ENCODE measurements at regions not wholly inside any gene's neighbourhood (a gene's known extent, or its start where the extent isn't known, plus 50 kb on each side); places are given as distances from the start of the nearest gene placed in this dataset.
"Not testable (repeated sequence)": the region's sequence is repeated elsewhere in the genome, so short reads cannot be mapped to it uniquely, and the experiment has no call there.

DNA sequence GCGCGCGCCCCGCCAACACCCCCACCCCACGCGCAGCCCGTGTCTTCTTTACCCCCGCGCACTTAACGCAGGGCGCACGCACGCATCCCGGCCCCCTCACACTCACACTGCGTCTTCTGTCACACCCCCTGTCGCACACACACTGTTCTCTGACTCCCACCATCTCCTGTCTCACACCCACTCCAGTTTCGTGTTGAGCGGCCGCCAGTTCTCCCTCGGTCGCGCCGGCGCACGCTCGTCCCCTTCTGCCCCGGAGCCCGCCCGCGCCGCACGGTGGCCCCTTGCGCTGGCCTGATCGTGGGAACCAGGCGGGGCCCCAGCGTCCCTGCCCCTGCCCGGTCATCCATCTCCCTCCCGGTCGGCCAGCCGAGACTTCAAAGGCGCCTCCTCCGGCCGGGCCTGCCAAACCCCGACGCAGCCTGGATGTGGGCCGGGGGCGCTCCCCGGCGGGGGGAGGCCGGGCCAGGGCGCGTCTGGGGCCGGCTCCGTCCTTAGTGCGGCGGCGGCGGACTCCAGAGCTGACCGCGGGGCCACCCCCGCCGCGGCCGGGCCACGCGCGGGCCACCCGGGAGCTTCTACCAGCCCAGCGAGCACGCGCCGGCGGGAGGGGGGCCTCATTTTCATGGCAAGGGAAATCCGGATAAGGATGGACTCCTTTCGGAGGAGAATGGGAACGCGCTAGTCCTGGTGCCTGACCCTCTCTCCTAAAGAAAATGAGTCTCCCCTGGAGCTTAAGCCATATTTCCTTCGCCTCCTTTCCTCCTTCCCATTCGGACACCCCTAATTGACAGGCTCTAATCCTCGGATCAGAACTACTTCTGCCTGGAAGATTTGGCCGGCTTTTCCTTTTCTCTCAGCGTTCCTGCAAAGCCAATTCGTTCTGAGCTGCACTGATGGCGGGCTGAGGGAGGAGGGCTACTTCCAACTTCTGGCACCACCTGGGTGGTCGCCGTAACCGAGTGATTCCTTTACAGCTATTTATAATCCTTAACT, 82.0 kb upstream of the HMGA2 start:
- no peak for DNase-seq

GRCh38 chr12:65744236-65744840, 79.9 kb upstream of the HMGA2 start:
- not testable (repeated sequence) for DNase-seq

GRCh38 chr12:65747338-65747737, 76.9 kb upstream of the HMGA2 start:
- DNase-seq = no peak

DNA sequence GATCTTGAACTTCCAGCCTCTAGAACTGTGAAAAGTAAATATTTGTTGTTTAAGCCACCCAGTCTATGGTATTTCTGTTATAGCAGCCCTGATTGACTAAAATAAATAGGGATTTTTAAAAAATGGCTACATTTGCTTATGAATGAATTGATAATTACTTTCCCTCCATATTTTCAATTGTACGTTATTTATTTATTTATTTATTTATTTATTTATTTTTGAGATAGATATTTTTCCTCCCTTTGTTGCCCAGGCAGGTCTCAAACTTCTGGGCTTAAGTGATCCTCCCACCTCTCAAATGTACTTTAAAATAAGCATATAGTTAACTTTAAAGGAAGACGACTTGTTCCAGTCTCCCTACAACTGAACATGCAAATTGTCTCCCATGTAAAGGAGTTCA, 76.0 kb upstream of the HMGA2 start:
- DNase-seq = no peak

DNA sequence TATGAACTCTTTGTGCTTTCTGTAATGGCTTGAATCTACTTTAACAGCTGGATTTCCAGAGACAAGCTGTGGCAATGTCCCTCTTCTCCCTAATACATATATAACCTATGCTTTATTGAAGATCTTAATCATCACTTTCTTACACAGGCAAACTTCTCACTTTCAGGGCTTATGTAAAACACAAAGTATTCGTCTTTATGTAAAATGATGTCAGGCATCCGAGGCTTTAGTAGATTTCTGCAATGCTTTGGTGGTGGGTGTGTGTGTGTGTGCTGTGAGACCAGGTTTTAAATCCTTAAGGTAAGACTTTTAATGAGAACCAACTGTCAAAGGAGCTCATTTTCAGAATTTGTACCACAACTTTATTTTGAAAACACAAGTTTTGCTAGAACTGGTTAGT, 70.0 kb upstream of the HMGA2 start:
- DNase-seq = no peak

- DNase-seq = no peak
These were observed 69.3 kb upstream of the HMGA2 start for GRCh38 chr12:65754744-65755595.

- DNase-seq = no peak
These were observed 68.7 kb upstream of the HMGA2 start for GRCh38 chr12:65755596-65755978.

DNA sequence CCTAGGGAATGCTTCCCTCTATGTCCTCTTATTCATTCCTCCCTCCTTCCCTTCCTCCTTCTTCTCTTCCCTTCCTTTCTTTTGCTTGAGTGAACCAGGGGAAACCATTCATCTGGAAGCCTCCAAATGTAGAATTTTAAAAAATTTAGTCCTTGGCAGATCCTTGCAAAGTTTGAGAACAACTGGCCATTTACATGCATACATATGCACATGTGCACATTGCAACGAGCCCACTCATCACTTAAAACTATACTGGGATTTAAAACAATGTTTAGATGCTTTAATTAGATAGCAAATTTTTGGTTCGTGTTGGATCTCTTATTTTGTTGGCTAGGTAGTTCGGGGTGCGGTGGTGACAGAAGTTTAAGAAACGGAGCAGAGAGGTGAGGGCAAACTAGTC, 68.0 kb upstream of the HMGA2 start:
- DNase-seq = no peak

DNA sequence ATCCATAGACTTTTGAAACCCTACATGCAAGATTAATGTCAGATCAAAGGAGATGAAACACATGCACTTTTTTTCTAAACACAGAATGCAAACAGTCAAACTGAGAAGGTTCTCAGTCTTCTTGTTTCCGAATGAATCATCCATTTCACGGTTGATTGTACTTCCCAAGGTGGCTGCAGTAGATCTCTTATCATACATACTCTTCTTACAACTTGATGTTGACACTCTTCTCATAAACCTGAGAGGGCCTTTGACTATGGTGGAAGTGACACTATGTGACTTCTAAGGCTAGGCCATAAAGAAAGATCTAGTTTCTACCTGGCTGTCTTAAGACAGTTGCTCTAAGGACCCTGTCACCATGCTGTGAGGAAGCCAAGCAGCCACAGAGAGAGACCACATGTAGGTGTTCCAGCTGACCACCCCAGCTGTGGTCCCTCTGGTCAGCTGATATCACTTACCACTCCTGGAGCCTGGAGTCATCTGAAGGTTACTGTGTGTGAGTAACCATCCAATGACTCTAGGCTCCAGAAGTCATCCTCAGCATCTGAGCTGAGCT, 67.2 kb upstream of the HMGA2 start:
- DNase-seq = no peak

DNA sequence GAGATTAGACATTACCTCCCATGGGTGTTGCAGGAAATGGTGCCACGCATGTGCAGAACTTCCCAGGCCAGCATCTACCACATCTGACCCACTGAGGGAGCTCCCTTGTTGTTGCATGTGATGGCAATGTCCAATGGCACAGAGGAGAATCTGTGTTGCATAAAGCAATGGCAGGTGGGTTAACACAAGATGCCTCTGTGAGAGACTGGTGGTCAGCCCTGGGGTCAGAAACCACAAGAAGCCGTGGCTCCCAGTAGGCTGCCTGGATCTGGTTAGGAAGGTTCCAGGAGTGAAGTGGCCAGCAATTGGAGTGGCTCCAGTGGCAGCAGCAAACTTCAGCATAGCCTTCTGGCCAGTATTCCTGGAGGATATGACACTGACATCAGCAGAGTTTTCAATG, 65.9 kb upstream of the HMGA2 start:
- DNase-seq = no peak

- DNase-seq = no peak
These were observed 64.5 kb upstream of the HMGA2 start for GRCh38 chr12:65759735-65760134.

- no peak for DNase-seq
These were observed 63.0 kb upstream of the HMGA2 start for GRCh38 chr12:65761301-65761700.

- no peak for DNase-seq
These were observed 60.0 kb upstream of the HMGA2 start for GRCh38 chr12:65764325-65764724.

DNA sequence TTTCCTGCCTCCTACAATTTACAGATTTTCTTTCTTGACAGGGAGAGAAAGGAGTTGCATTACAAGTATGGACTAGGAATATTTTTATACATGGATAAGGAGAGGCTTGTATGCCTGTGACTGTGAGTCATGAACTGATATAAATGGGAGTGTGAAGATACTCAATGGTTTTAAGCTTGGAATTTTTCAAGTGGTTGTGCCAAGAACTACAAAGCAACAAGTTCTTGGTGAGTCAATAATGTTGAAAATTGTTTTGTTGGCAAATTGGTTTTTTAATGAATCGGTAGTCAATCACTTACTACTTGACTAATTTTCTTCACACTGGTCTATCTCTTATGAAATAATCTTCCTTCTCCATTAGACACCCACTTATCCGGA, 58.9 kb upstream of the HMGA2 start:
- no peak for DNase-seq

DNA sequence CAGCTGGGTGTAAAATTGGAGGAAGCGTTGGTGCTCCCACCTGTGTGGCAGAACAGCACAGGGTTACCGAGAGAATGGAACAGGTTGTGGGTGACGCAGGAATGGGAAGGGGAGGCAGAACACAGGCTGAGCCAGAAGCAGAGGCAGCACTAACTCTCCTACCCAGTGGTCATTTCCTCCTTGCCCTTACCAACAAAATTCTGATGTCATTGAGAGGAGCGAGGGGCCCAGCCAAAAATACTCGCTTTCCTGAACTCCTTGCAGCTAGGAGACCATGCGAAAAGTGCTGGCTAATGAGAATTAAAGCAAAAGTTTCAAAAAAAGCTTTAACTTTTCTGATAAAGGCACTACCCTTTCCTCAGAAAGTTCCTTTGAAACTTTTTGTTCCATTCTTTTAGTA, 54.4 kb upstream of the HMGA2 start:
- no peak for DNase-seq

Measured in CD4-positive, alpha-beta T cell treated with Interferon gamma for 1 hour (primary cell).